Naive thymus-derived CD4-positive, alpha-beta T cell (primary cell): ENCODE measurements at regions not wholly inside any gene's neighbourhood (a gene's known extent, or its start where the extent isn't known, plus 50 kb on each side); places are given as distances from the start of the nearest gene placed in this dataset.
A peak's percentile ranks its signal among the peaks of the same experiment; 100 is the strongest.
"Not testable (repeated sequence)": the region's sequence is repeated elsewhere in the genome, so short reads cannot be mapped to it uniquely, and the experiment has no call there.

ENCODE experiments used
- ATAC-seq: fragments of 150-1000 bp; cut with Tn5 transposase; 2 replicates; pipeline ENCODE4 v1.10.0; 2021; ENCODE audit warnings: mild to moderate bottlenecking, moderate library complexity
- CTCF ChIA-PET: fragments of 350-600 bp; sonication (Branson Sonifier 250); formaldehyde crosslinking; loops from one replicate; lab custom pipeline; 2021; ENCODE audit warnings: antibody characterized with exemption; lab: Charles Lee
- POLR2A ChIA-PET: fragments of 350-600 bp; sonication (Branson Sonifier 250); formaldehyde crosslinking; loops from one replicate; lab custom pipeline; 2021; ENCODE audit warnings: antibody characterized with exemption, inconsistent platforms; lab: Charles Lee
- DNase-seq, 9 donors: peaks; one replicate each; pipeline versions ENCODE4 v3.0.0 to v3.0.0-alpha.2; 2020 to 2022; ENCODE audit warnings: mixed read lengths in 1 of 9
- H3K27ac ChIP-seq: one replicate; pipeline ENCODE4 v1.7.0; 2013; ENCODE audit warnings: mild to moderate bottlenecking, low read depth, low read length, moderate library complexity
- H3K27me3 ChIP-seq, 2 donors: one replicate each; pipeline ENCODE4 v1.7.0; 2013; ENCODE audit warnings: low read length in 2 of 2, mild to moderate bottlenecking in 2 of 2, moderate library complexity in 2 of 2; ENCODE audit not compliant: control insufficient read depth in 2 of 2, insufficient read depth in 2 of 2
- H3K36me3 ChIP-seq, 3 experiments: 1 replicate in 2 of 3; 2 replicates in 1 of 3; pipeline ENCODE4 v1.7.0; 2013; ENCODE audit warnings: low read length in 3 of 3, mild to moderate bottlenecking in 3 of 3, moderate library complexity in 1 of 3; ENCODE audit not compliant: insufficient read depth in 3 of 3, control insufficient read depth in 2 of 3
- H3K4me1 ChIP-seq, 2 donors: one replicate each; pipeline ENCODE4 v1.7.0; 2013; ENCODE audit warnings: low read length in 2 of 2, mild to moderate bottlenecking in 2 of 2, moderate library complexity in 1 of 2; ENCODE audit not compliant: control insufficient read depth in 2 of 2, insufficient read depth in 2 of 2
- H3K4me3 ChIP-seq: 2 replicates; pipeline ENCODE4 v1.7.0; 2013; ENCODE audit warnings: mild to moderate bottlenecking, low read length
- H3K9me3 ChIP-seq, 3 experiments: 1 replicate in 2 of 3; 2 replicates in 1 of 3; pipeline ENCODE4 v1.7.0; 2013; ENCODE audit warnings: low read length in 3 of 3; ENCODE audit not compliant: control insufficient read depth in 2 of 3
- H3K27ac Mint-ChIP-seq, 9 donors: one replicate each; pipeline ENCODE4 v1.8.0; 2020 to 2022; ENCODE audit warnings: mixed read lengths in 9 of 9, mild to moderate bottlenecking in 8 of 9, moderate library complexity in 5 of 9, inconsistent platforms in 2 of 9
- H3K27me3 Mint-ChIP-seq, 5 donors: one replicate each; pipeline ENCODE4 v1.8.0; 2021 to 2022; ENCODE audit warnings: mixed read lengths in 5 of 5, mild to moderate bottlenecking in 1 of 5
- H3K36me3 Mint-ChIP-seq, 5 donors: one replicate each; pipeline ENCODE4 v1.8.0; 2020 to 2022; ENCODE audit warnings: mixed read lengths in 5 of 5, mild to moderate bottlenecking in 3 of 5, inconsistent platforms in 1 of 5
- H3K4me1 Mint-ChIP-seq, 7 donors: one replicate each; pipeline ENCODE4 v1.8.0; 2020 to 2022; ENCODE audit warnings: mixed read lengths in 7 of 7, mild to moderate bottlenecking in 3 of 7, inconsistent platforms in 1 of 7
- H3K4me3 Mint-ChIP-seq, 10 donors: one replicate each; pipeline ENCODE4 v1.8.0; 2020 to 2022; ENCODE audit warnings: mild to moderate bottlenecking in 10 of 10, mixed read lengths in 10 of 10, moderate library complexity in 6 of 10, inconsistent platforms in 2 of 10
- H3K9me3 Mint-ChIP-seq, 11 donors: one replicate each; pipeline ENCODE4 v1.8.0; 2020 to 2022; ENCODE audit warnings: mixed read lengths in 11 of 11, mild to moderate bottlenecking in 4 of 11, inconsistent platforms in 1 of 11, moderate library complexity in 1 of 11
- intact Hi-C, 2 donors: fragments of 100-400 bp; cut with micrococcal nuclease; formaldehyde crosslinking; loops; one replicate each; pipeline ENCODE4 v1.15.1; 2023

GRCh38 chr22:15772337-15772736 lies 82.5 kb downstream of the POTEH start:
- H3K4me1 Mint-ChIP-seq, H3K27ac ChIP-seq, H3K4me3 ChIP-seq, H3K4me3 Mint-ChIP-seq, H3K27me3 ChIP-seq, H3K36me3 ChIP-seq, CTCF ChIA-PET, ATAC-seq, H3K9me3 ChIP-seq, DNase-seq, H3K27ac Mint-ChIP-seq, H3K4me1 ChIP-seq, intact Hi-C loops, H3K36me3 Mint-ChIP-seq, POLR2A ChIA-PET, H3K27me3 Mint-ChIP-seq: not testable (repeated sequence)
- peaks cover 0 to 11% (median 2%) of the 10 kb centered on the region in 11 donors for H3K9me3 Mint-ChIP-seq

GRCh38 chr22:15775118-15775517 lies 85.3 kb downstream of the POTEH start:
- H3K27ac Mint-ChIP-seq, intact Hi-C loops, H3K27me3 ChIP-seq, H3K27me3 Mint-ChIP-seq, H3K4me1 ChIP-seq, H3K4me3 Mint-ChIP-seq, H3K9me3 ChIP-seq, H3K4me1 Mint-ChIP-seq, ATAC-seq, H3K36me3 ChIP-seq, POLR2A ChIA-PET, H3K36me3 Mint-ChIP-seq, H3K27ac ChIP-seq, H3K4me3 ChIP-seq, CTCF ChIA-PET: not testable (repeated sequence)
- peak in 1 of 9 donors; percentile 6 for DNase-seq
- H3K9me3 Mint-ChIP-seq, result peaks cover 0 to 11% (median 2%) of the 10 kb centered on the region in 11 donors

GRCh38 chr22:15775670-15776669 lies 86.1 kb downstream of the POTEH start:
- POLR2A ChIA-PET, DNase-seq, H3K4me1 ChIP-seq, H3K36me3 Mint-ChIP-seq, H3K27ac ChIP-seq, CTCF ChIA-PET, ATAC-seq, H3K27ac Mint-ChIP-seq, H3K36me3 ChIP-seq, intact Hi-C loops, H3K9me3 ChIP-seq, H3K4me3 Mint-ChIP-seq, H3K27me3 Mint-ChIP-seq, H3K4me1 Mint-ChIP-seq, H3K4me3 ChIP-seq, H3K27me3 ChIP-seq: not testable (repeated sequence)
- peaks cover 0 to 11% (median 2%) of the 10 kb centered on the region in 11 donors for H3K9me3 Mint-ChIP-seq

GRCh38 chr22:15776727-15777126 lies 86.9 kb downstream of the POTEH start:
- H3K9me3 Mint-ChIP-seq, H3K4me1 Mint-ChIP-seq: not testable (repeated sequence)

GRCh38 chr22:15777150-15777549 lies 87.3 kb downstream of the POTEH start:
- DNase-seq, H3K27me3 Mint-ChIP-seq, intact Hi-C loops, ATAC-seq, H3K27me3 ChIP-seq, H3K4me3 ChIP-seq, CTCF ChIA-PET, H3K27ac ChIP-seq, H3K27ac Mint-ChIP-seq, H3K36me3 ChIP-seq, H3K4me1 Mint-ChIP-seq, H3K36me3 Mint-ChIP-seq, H3K9me3 ChIP-seq, H3K4me3 Mint-ChIP-seq, POLR2A ChIA-PET, H3K4me1 ChIP-seq, H3K9me3 Mint-ChIP-seq: not testable (repeated sequence)

More at GRCh38 chr22:15776727-15777126, 86.9 kb downstream of the POTEH start:
- H3K36me3 ChIP-seq, H3K27me3 ChIP-seq, H3K27ac ChIP-seq, H3K27ac Mint-ChIP-seq, intact Hi-C loops, H3K9me3 ChIP-seq, H3K4me3 ChIP-seq, DNase-seq, H3K4me1 ChIP-seq, POLR2A ChIA-PET, ATAC-seq, CTCF ChIA-PET, H3K27me3 Mint-ChIP-seq, H3K4me3 Mint-ChIP-seq, H3K36me3 Mint-ChIP-seq: not testable (repeated sequence)

- H3K4me1 Mint-ChIP-seq, H3K27me3 Mint-ChIP-seq, H3K36me3 ChIP-seq, ATAC-seq, intact Hi-C loops, H3K9me3 ChIP-seq, H3K27ac Mint-ChIP-seq, H3K4me3 ChIP-seq, H3K27ac ChIP-seq, POLR2A ChIA-PET, CTCF ChIA-PET, H3K4me1 ChIP-seq, H3K9me3 Mint-ChIP-seq, DNase-seq, H3K36me3 Mint-ChIP-seq, H3K4me3 Mint-ChIP-seq, H3K27me3 ChIP-seq: not testable (repeated sequence)
Observed at GRCh38 chr22:15777557-15777956, 87.7 kb downstream of the POTEH start.

- H3K4me1 Mint-ChIP-seq, H3K4me3 ChIP-seq, intact Hi-C loops, H3K27me3 ChIP-seq, H3K27ac Mint-ChIP-seq, POLR2A ChIA-PET, CTCF ChIA-PET, H3K9me3 ChIP-seq, ATAC-seq, H3K27ac ChIP-seq, H3K36me3 ChIP-seq, H3K27me3 Mint-ChIP-seq, H3K4me3 Mint-ChIP-seq, DNase-seq, H3K9me3 Mint-ChIP-seq, H3K36me3 Mint-ChIP-seq, H3K4me1 ChIP-seq: not testable (repeated sequence)
Observed at GRCh38 chr22:15778366-15778765, 88.5 kb downstream of the POTEH start.
